ENCODE measurements at regions not wholly inside any gene's neighbourhood (a gene's known extent, or its start where the extent isn't known, plus 50 kb on each side); places are given as distances from the start of the nearest gene placed in this dataset.

DNA sequence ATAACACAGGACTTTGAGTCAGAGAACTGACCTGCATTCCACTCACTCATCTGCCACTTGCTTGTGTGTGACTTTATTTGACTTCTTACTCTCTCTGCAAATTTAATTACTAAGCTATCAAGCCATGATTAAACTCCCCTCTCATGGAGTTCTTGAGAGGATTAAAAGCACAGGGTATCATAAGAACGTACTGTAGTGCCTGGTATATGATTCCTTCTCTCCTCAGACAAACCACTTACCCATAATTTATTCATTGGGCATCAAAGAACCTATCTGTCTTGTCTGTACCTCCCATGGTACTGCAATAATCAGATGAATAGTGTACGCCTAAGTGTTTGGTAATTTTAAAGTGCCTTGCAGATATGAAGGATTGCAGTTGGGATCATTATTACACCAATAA, 130.6 kb upstream of the UBASH3B start:
- H3K4me3 ChIP-seq (ENCODE audit: low read depth, low read length) = no peak overlapping the region
- no peak for DNase-seq (ENCODE audit: low read depth)

DNA sequence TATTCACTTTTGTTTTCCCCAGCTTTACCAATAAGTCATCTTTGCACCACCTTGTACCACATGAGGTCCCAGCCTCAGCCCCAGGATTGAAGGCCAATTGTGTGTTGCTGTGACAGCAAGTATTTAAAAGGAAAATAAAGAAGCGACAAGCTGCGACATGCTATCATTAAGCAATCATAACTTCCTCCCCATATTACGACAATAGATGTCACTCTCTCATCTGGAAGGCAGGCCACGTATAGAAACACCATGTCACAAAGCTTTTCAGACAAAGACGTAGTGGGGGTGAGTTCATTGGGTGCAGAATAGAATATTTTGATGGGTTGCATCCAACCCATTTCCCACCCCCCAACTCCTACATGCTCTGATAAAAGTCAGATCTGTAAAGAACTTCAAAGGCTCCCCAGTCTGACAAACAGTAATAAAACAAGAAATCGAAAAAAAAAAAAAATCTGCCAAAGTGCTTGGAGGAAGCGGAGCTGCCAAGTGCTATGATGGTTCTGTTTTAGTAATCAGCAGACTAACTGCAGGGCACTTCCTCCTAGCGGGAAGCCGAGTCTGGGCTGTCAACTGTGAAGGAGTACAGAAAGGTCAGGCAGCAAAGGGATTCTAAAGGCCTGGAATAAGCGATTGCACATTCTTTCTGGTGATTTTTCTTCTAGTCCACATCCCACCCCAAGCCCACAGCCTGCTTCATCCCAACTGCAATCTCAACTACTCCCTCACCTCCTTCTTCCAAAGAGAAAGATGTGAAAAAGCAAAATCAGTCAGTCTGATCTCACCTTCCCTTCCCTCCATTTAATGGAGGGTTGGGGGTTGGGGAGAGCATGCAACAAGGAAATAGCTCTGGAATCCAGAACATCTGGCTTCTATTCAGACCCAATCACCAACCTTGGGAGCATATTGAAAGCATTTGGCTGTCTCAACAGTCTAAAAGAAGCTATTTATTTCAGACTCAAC, 131.4 kb upstream of the UBASH3B start:
- no peak for DNase-seq (ENCODE audit: low read depth)
- no peak overlapping the region for H3K4me3 ChIP-seq (ENCODE audit: low read depth, low read length)

DNA sequence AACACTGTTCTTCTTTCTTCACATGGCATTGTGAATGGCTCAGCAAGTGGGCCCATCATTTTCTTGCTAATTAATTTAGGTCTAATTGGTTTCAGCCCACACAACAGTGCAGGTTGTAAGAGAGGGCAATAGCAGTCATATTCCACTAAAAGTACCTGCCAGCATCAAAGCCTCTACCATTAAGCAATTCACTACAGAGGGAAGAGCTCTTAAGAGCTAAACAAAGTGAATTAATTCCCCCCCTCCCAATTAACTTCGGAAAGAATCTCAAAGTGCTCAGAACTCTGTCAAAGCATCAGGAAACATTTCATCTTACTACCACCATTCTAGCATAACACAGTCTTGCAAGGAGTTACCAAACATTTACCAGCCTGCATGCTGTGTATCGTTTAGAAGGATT, 133.9 kb upstream of the UBASH3B start:
- no peak overlapping the region for H3K4me3 ChIP-seq (ENCODE audit: low read depth, low read length)
- no peak for DNase-seq (ENCODE audit: low read depth)

DNA sequence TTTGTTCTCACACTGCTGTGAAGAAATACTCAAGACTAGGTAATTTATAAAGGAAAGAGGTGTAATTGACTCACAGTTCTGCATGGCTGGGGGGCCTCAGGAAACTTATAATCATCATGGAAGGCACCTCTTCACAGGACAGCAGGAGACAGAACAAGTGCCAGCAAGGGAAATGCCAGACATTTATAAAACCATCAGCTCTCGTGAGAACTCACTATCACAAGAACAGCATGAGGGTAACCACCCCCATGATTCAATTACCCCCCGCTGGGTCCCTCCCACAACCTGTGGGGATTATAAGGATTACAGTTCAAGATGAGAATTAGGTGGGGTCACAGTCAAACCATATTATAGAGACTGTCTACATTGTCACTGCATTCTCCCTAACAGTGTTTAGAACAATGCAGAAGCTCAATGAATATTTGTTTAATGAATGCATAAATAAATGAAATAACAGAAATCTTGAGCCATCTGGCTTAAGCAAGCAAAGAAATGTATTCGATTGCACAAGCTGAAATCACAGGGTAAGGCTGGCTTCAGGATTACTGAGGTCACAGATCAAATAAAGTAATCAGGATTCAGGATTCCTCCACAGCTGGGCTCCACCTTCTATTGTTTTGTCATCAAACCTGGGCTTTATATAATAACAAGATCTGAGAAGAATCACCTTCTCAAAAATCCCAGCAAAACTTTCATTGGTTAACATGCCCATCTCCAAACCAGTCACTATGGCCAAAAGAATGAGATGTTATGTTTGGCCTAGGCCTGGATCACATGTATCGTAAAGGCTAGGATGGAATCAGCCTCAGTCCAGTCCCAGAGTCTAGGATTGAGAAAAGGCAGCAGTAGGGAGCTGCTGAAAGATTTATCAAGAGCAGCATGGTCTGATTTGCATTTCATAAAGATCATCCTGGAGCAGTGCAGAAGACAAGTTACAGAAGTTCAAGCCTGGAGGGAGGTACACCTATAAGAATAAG, 137.8 kb upstream of the UBASH3B start:
- no peak overlapping the region for H3K4me3 ChIP-seq (ENCODE audit: low read depth, low read length)
- DNase-seq (ENCODE audit: low read depth) = no peak

DNA sequence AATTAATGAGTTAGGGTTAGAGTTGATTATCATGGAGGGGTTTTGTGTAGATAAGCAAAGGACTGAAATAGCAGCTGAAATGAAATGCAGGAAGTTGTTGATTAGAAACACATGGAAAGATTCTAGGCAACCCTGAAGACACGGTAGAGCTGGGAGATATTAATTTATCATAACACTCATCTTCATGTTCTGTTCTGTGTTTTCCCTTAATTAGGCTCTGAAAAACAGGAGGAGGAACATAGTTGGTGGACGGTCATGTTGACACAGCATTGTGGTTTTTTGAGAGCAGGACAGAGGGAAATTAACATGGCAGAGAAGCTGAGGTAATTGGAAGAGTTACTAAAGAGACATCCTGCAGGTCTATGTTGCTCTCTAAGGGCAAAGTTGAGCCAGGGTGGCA, 138.8 kb upstream of the UBASH3B start:
- no peak overlapping the region for H3K4me3 ChIP-seq (ENCODE audit: low read depth, low read length)
- DNase-seq (ENCODE audit: low read depth) = no peak

DNA sequence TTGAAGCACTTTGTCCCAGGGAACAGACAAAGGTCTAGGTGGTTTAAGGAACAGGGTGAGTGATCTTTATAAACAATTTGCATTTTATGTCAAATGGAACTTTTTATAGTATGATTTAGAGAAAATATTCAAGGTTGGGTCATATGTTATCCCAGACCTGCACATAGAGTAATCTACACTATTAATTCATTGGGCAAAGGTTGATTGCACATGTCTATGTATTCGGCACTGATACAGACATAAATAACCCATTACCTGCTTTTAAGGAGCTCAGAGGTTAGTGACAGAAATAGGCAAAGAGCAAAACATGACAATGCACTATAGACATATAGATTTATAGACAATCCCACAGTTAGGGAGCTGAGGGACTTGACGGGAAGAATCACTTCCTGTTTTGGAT, 141.5 kb upstream of the UBASH3B start:
- no peak overlapping the region for H3K4me3 ChIP-seq (ENCODE audit: low read depth, low read length)
- DNase-seq (ENCODE audit: low read depth) = no peak

DNA sequence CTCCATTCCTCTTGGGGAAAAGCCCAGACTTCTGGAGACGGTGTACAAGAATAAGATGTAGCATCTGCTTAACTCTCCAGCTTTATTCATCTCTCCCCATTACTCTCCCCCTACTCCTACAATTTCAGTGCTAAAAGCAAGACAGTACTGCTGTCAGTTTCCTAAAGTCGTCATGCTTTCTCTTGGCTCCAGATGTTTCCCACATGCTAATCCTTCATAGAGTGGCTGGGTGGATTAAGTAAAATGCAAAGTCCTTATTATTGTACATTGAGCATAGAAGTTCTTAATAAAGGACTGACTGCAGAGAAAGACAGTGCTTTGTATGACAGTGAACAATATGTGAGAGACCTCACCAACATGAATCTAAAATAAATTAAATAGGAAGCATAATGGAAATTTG, 142.2 kb upstream of the UBASH3B start:
- no peak for DNase-seq (ENCODE audit: low read depth)
- H3K4me3 ChIP-seq (ENCODE audit: low read depth, low read length) = no peak overlapping the region

DNA sequence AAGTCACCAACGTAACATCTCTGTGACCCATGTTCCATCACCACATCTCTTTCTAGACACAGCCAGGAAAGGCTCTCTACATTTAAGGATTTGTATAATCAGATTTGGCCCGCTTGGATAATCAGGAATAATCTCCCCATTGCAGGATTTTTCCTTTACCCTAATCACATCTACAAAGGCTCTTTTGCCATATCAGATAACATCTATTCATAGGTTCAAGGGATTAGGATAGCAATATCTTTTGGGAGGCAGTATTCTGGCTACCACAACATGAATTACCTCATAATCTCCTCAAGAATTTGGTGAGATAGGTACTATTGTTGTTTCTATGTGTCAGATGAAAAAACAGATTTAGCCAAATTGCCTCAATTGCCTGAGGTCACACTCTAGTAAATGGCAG, 142.8 kb upstream of the UBASH3B start:
- DNase-seq (ENCODE audit: low read depth) = no peak
- no peak overlapping the region for H3K4me3 ChIP-seq (ENCODE audit: low read depth, low read length)

DNA sequence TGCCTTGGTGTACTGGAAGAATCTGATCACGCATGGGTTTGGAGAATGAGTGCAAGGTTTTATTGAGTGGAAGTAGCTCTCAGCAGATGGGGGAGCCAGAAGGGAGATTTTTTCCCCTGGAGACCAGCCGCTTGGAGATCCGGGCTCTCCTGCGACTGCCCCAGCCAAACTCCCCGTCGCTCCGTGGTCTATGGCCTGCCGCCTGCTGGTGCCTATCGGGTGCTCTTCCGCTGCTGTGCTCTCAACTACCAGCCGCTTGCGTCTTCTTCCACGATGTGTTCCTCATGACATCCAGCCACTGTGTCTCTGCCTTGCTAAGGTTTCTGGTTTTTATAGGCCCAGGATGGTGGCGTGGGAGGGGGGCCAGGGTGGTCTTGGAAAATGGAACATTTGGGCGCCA, 145.6 kb upstream of the UBASH3B start:
- DNase-seq (ENCODE audit: low read depth) = no peak
- H3K4me3 ChIP-seq (ENCODE audit: low read depth, low read length) = no peak overlapping the region

DNA sequence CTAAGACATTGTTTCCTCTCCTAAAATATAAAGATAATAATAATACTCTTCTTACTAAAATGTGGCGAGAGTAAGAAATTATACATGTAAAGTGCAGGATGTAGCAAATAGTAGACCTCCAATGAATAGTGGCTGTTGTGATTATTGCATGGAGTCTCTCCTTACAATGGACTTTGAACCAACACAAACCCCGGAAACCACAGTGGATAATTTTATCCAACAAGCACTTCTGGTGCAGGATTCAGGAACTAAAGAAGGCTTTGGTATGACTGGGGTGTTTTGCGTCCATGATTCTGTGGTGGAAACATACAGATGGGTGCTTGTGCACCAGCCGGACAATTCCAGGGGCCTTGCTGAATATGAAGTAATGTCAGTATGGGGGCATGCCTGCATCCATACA, 146.4 kb upstream of the UBASH3B start:
- no peak overlapping the region for H3K4me3 ChIP-seq (ENCODE audit: low read depth, low read length)
- no peak for DNase-seq (ENCODE audit: low read depth)

DNA sequence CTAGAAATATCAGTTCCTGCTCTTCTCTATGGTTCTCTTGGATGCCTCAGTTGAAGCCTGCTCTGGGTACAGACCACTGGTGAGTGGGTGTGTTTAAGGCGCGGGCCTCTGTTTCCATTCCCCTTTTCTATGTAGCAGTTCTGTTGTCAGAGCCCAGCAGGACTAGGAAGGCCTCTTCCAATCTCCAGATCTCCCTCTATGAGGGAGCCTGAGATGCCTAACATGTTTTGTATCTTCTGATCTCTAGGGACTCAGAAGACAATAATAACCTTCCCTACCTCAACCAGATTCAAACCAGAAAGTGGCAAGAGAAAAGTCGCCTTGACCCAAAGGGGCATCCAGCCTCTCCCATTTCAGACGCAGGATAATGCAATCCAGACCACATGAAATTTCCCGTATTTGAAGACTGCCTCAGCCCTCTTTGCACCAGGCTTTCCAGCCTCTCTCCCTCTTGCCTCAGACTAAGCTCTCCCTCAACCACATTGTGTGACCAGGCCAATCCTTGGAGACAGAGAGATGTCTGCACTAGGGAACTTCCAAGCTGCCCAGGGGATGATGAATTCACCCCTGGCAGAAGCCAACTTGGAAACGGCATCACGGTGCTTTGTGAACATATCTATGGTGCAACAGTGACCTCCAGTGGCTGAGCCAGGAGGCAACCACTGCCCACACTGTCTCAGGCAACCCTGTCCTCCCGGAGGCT, 150.1 kb upstream of the UBASH3B start:
- no peak overlapping the region for H3K4me3 ChIP-seq (ENCODE audit: low read depth, low read length)
- DNase-seq (ENCODE audit: low read depth) = peak; percentile 86

DNA sequence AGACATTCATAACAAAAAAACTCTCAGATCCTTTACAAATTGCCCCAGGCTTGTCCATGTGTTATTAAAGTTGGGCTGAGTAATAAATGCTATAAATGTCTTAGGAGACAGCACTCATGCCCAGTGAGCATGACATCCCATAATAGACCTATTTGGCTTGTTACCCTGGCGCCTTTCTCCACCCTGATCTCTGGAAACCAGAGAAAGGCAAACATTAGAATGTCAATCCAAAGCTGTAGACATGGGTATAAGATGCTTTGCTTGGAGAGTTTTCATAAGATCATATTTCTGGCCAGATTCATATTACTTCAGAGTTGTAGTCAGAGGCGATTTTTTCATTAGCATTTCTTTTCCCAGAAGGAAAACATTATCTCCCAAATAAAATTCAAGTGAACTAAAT, 161.3 kb upstream of the UBASH3B start:
- DNase-seq (ENCODE audit: low read depth) = no peak

DNA sequence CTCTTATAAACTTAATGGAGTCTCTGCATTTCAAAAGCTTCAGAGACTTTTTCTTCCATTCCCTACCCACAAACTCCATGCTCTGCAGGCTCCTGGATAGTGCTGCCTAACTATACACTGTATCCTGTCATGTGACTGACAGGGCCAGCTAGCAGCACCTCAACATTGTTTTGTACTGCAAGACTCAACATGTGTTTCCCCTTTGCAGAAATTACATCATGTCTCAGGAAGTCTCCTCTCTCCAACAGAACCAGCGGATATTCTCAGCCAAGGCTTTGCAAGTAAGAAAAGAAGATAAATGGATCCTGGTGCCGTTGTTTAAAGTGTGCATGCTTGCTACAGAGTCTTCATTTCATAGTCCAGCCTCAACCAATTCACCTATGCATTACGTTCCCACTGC, 164.0 kb upstream of the UBASH3B start:
- DNase-seq (ENCODE audit: low read depth) = peak; percentile 6
- H3K4me3 ChIP-seq (ENCODE audit: low read depth, low read length) = no peak overlapping the region

More for the DNA sequence above, 161.3 kb upstream of the UBASH3B start:
- H3K4me3 ChIP-seq (ENCODE audit: low read depth, low read length) = no peak overlapping the region

DNA sequence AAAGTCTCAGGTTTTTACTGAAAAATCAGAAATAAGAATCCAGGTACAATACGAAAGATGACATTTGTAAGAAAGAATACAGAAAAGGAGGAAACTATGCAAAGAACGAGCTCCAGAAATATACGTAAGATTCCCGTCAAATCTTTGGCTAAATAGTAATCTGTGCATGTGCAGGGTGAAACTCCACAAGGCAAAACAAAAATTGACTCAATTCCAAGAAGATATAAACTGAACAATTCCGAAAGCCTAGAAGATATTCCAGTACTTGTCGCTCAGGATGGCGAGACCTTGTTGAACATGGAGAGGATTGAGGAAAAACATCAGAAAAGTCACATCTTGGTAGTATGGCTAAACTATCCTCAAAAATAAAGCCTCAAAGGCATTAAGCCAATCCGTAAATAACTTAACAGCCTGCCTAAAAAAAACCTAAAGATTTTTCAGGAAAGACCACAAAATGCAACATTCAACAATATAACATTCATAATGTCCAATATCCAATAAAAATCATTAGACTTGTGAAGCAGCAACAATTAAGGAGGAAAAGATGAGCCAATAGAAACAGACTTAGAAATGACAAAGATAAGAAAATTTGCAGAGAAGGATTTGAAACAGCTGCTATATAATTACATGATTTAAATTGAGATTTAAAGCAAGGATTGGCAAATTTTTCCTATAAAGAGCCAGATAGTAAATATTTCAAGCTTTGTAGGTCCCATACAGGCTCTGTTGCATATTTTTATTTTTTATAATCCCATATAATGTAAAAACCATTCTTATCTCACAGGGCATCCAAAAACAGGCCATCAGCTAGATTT, 166.4 kb upstream of the UBASH3B start:
- DNase-seq (ENCODE audit: low read depth) = no peak
- no peak overlapping the region for H3K4me3 ChIP-seq (ENCODE audit: low read depth, low read length)

DNA sequence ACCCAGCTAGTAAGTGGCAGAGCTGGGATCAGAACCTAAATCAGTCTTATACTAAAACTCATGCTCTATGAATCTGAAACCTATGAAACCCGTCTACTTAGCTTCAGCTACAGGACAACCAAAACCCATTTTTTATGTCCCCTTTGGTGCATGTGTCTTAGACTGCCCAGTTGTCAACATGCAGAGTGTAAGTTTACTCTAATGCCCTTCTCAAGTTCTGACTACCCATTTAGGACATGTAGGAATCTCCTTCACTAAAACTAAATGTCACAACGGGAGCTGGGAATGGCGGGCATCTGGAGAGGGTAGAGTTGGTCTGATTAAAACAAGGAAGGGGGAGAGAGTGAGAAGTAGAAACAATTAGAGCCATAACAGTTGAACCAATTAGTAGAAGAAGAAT, 167.9 kb upstream of the UBASH3B start:
- DNase-seq (ENCODE audit: low read depth) = no peak
- no peak overlapping the region for H3K4me3 ChIP-seq (ENCODE audit: low read depth, low read length)

DNA sequence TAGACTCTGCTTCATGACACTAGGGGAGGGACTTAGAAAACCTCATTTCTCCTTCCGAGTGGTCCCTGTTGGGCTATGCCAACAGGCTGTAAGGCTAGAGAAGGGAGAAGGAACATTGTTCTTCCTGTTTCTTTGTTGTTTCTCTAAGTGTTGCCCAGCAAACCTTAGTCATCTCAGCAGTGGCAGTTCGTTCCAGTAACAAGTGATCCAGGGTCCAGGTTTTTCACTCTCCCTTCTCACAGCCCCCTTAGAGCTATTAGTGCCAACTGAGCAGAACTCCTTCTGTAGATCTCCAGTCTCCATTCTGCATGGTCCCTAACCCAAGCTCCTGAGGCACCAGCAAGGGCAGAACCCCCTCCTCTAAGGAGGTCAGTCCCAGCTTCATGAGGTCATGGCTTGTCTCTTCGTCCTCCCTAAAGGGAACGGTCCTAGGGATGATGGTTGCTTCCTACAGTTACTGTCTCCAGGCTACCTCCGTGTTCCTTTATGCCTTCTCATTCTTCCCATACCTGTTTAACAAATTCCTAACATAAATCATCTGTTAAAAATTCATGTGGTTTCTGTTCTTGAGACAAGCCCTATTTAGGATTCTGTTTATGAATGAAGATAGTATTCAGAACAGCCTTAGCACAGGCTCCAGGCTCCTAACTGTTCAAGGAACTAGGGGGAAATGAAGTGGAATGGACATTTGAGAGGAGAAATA, 168.6 kb upstream of the UBASH3B start:
- DNase-seq (ENCODE audit: low read depth) = no peak
- no peak overlapping the region for H3K4me3 ChIP-seq (ENCODE audit: low read depth, low read length)

DNA sequence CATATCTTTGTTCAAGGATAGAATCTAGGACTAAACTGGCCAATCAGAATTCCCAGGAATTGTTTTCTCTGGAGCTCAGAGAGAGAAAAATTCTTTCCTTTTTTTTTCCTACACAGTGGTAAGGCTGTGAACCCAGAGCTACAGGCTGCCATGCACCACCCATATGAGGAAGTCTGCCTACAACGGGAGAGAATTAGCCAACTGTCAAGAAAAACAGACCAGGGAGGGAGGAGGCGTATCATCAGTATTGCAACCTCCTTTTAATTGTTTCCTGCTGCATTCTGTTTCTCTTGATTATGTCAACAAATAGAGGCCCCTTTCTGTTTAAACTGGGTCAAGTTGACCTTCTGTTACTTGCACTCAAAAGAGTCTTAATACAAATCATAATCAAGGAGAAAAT, 176.5 kb upstream of the UBASH3B start:
- no peak for DNase-seq (ENCODE audit: low read depth)
- no peak overlapping the region for H3K4me3 ChIP-seq (ENCODE audit: low read depth, low read length)

DNA sequence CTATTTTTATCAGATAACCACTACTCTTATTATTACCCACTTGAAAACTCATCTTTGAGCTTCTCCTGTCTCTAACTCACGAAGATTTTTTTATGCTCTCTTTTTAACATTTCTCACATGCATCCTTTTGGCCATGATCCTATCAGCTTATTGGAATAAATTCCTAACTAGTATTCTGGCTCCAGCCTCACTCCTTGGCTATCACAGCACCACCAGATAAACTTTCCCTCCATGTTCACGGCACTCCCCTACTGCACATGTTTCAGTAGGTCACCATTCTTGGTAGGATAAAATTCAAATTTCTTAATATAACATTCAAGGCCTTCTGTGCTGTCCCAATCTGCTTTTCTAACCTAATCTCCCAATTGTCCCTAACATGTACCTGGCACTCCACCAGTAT, 186.6 kb upstream of the UBASH3B start:
- no peak for DNase-seq (ENCODE audit: low read depth)

More for the DNA sequence above, 186.6 kb upstream of the UBASH3B start:
- no peak overlapping the region for H3K4me3 ChIP-seq (ENCODE audit: low read depth, low read length)
